HG03060 (cell line): ENCODE measurements at regions not wholly inside any gene's neighbourhood (a gene's known extent, or its start where the extent isn't known, plus 50 kb on each side); places are given as distances from the start of the nearest gene placed in this dataset.

Experiments used
- ATAC-seq: cut with Tn5 transposase; IDR thresholded peaks from one replicate; pipeline ENCODE4 v1.9.1; 2021; ENCODE audit warnings: low read depth, moderate number of reproducible peaks; ENCODE audit not compliant: unreplicated experiment

- no peak for ATAC-seq
These were observed 873.8 kb upstream of the GCFC2 start for GRCh38 chr2:76584474-76584873.

GRCh38 chr2:76579911-76580310 lies 869.2 kb upstream of the GCFC2 start:
- no peak for ATAC-seq

- no peak for ATAC-seq
These were observed 862.3 kb upstream of the GCFC2 start for GRCh38 chr2:76572981-76573380.

GRCh38 chr2:76569819-76570218 lies 859.1 kb upstream of the GCFC2 start:
- ATAC-seq: no peak

- no peak for ATAC-seq
These were observed 856.8 kb upstream of the GCFC2 start for GRCh38 chr2:76567478-76567877.

GRCh38 chr2:76564734-76565133 lies 854.0 kb upstream of the GCFC2 start:
- no peak for ATAC-seq

- ATAC-seq: no peak
These were observed 853.0 kb upstream of the GCFC2 start for GRCh38 chr2:76563730-76564129.

GRCh38 chr2:76558157-76558556 lies 847.4 kb upstream of the GCFC2 start:
- ATAC-seq: no peak

- ATAC-seq: no peak
These were observed 845.3 kb upstream of the GCFC2 start for GRCh38 chr2:76556018-76556417.

- no peak for ATAC-seq
These were observed 835.5 kb upstream of the GCFC2 start for GRCh38 chr2:76546207-76546606.

- no peak for ATAC-seq
These were observed 834.2 kb upstream of the GCFC2 start for GRCh38 chr2:76544901-76545300.

GRCh38 chr2:76517574-76517909 lies 806.8 kb upstream of the GCFC2 start:
- ATAC-seq: no peak

- ATAC-seq: no peak
These were observed 806.3 kb upstream of the GCFC2 start for GRCh38 chr2:76516861-76517573.

GRCh38 chr2:76512201-76512820 lies 801.6 kb upstream of the GCFC2 start:
- ATAC-seq: no peak

GRCh38 chr2:76506538-76506937 lies 795.8 kb upstream of the GCFC2 start:
- ATAC-seq: no peak

GRCh38 chr2:76501641-76502040 lies 790.9 kb upstream of the GCFC2 start:
- ATAC-seq: no peak

GRCh38 chr2:76498360-76498759 lies 787.6 kb upstream of the GCFC2 start:
- ATAC-seq: no peak

GRCh38 chr2:76491503-76491902 lies 780.8 kb upstream of the GCFC2 start:
- ATAC-seq: no peak

- ATAC-seq: no peak
These were observed 767.7 kb upstream of the GCFC2 start for GRCh38 chr2:76478266-76479035.

GRCh38 chr2:76472946-76473345 lies 762.2 kb upstream of the GCFC2 start:
- ATAC-seq: no peak

GRCh38 chr2:76469066-76469465 lies 758.4 kb upstream of the GCFC2 start:
- no peak for ATAC-seq

GRCh38 chr2:76467326-76467725 lies 756.6 kb upstream of the GCFC2 start:
- no peak for ATAC-seq
